ENCODE measurements at regions not wholly inside any gene's neighbourhood (a gene's known extent, or its start where the extent isn't known, plus 50 kb on each side); places are given as distances from the start of the nearest gene placed in this dataset.

GRCh38 chr10:106198275-106198674, 966.2 kb downstream of the SORCS1 start:
- TF ChIP-seq CTCF (IDR thresholded peaks at IDR 0.05; ENCODE audit: control extremely low read depth, extremely low read depth) = no peak
- H3K27me3 ChIP-seq (ENCODE audit: control insufficient read depth in 3 of 3, insufficient read depth in 3 of 3, low read length in 2 of 3) = no peaks in the 10 kb centered on the region
- H3K4me3 ChIP-seq = no peak overlapping the region
- H3K27ac ChIP-seq (ENCODE audit: low read depth in 1 of 2, low read length in 1 of 2) = no peak overlapping the region
- no peaks in the 10 kb centered on the region for H3K9me3 ChIP-seq (ENCODE audit: control insufficient read depth in 4 of 4, insufficient read depth in 3 of 4, low read length in 3 of 4)
- DNase-seq = no peak
- no peak overlapping the region for H3K9ac ChIP-seq (ENCODE audit: insufficient read depth in 1 of 2, low read length in 2 of 2)
- H3K36me3 ChIP-seq (ENCODE audit: control insufficient read depth in 4 of 4, insufficient read depth in 4 of 4, low read length in 4 of 4) = no peaks in the 10 kb centered on the region
- no peaks in the 10 kb centered on the region for H3K4me1 ChIP-seq (ENCODE audit: control insufficient read depth in 5 of 5, insufficient read depth in 5 of 5, low read length in 5 of 5)
- ATAC-seq (ENCODE audit: insufficient read depth, low FRiP score) = no peak

GRCh38 chr10:106189292-106189691, 975.2 kb downstream of the SORCS1 start:
- Histone ChIP-seq H3K4me3 (no peak overlapping the region), H3K27ac (ENCODE audit: low read depth in 1 of 2, low read length in 1 of 2) (no peak overlapping the region), H3K9me3 (ENCODE audit: control insufficient read depth in 4 of 4, insufficient read depth in 3 of 4, low read length in 3 of 4) (no peaks in the 10 kb centered on the region), H3K4me1 (ENCODE audit: control insufficient read depth in 5 of 5, insufficient read depth in 5 of 5, low read length in 5 of 5) (peaks cover 0 to 11% (median 0%) of the 10 kb centered on the region in 5 donors), H3K36me3 (ENCODE audit: control insufficient read depth in 4 of 4, insufficient read depth in 4 of 4, low read length in 4 of 4) (no peaks in the 10 kb centered on the region), H3K27me3 (ENCODE audit: control insufficient read depth in 3 of 3, insufficient read depth in 3 of 3, low read length in 2 of 3) (no peaks in the 10 kb centered on the region), H3K9ac (ENCODE audit: insufficient read depth in 1 of 2, low read length in 2 of 2) (no peak overlapping the region)
- TF ChIP-seq CTCF (IDR thresholded peaks at IDR 0.05; ENCODE audit: control extremely low read depth, extremely low read depth) = no peak
- DNase-seq = peak in 2 of 3 donors; percentile 30 to 42
- no peak for ATAC-seq (ENCODE audit: insufficient read depth, low FRiP score)
- WGBS, 2 donors = 57 to 61% methylated on average over 2 of the region's 2 CpGs

GRCh38 chr10:106185951-106186350, 978.6 kb downstream of the SORCS1 start:
- no peak for ATAC-seq (ENCODE audit: insufficient read depth, low FRiP score)
- H3K36me3 ChIP-seq (ENCODE audit: control insufficient read depth in 4 of 4, insufficient read depth in 4 of 4, low read length in 4 of 4) = no peaks in the 10 kb centered on the region
- no peak overlapping the region for H3K27ac ChIP-seq (ENCODE audit: low read depth in 1 of 2, low read length in 1 of 2)
- 79 to 83% methylated on average over 2 of the region's 2 CpGs for WGBS, 2 donors
- H3K9ac ChIP-seq (ENCODE audit: insufficient read depth in 1 of 2, low read length in 2 of 2) = no peak overlapping the region
- no peak overlapping the region for H3K4me3 ChIP-seq
- no peaks in the 10 kb centered on the region for H3K9me3 ChIP-seq (ENCODE audit: control insufficient read depth in 4 of 4, insufficient read depth in 3 of 4, low read length in 3 of 4)
- no peaks in the 10 kb centered on the region for H3K27me3 ChIP-seq (ENCODE audit: control insufficient read depth in 3 of 3, insufficient read depth in 3 of 3, low read length in 2 of 3)
- H3K4me1 ChIP-seq (ENCODE audit: control insufficient read depth in 5 of 5, insufficient read depth in 5 of 5, low read length in 5 of 5) = peaks cover 0 to 26% (median 0%) of the 10 kb centered on the region in 5 donors
- TF ChIP-seq CTCF (IDR thresholded peaks at IDR 0.05; ENCODE audit: control extremely low read depth, extremely low read depth) = no peak
- no peak for DNase-seq

- TF ChIP-seq CTCF (IDR thresholded peaks at IDR 0.05; ENCODE audit: control extremely low read depth, extremely low read depth) = no peak
- no peaks in the 10 kb centered on the region for H3K9me3 ChIP-seq (ENCODE audit: control insufficient read depth in 4 of 4, insufficient read depth in 3 of 4, low read length in 3 of 4)
- ATAC-seq (ENCODE audit: insufficient read depth, low FRiP score) (no peak), DNase-seq (peak in 1 of 3 donors; percentile 58)
- no peaks in the 10 kb centered on the region for H3K27me3 ChIP-seq (ENCODE audit: control insufficient read depth in 3 of 3, insufficient read depth in 3 of 3, low read length in 2 of 3)
- H3K4me3 ChIP-seq = no peak overlapping the region
- H3K9ac ChIP-seq (ENCODE audit: insufficient read depth in 1 of 2, low read length in 2 of 2) = no peak overlapping the region
- H3K27ac ChIP-seq (ENCODE audit: low read depth in 1 of 2, low read length in 1 of 2) = no peak overlapping the region
- no peaks in the 10 kb centered on the region for H3K36me3 ChIP-seq (ENCODE audit: control insufficient read depth in 4 of 4, insufficient read depth in 4 of 4, low read length in 4 of 4)
- 82 to 87% methylated on average over 5 of the region's 5 CpGs for WGBS, 2 donors
- peaks cover 0 to 31% (median 0%) of the 10 kb centered on the region in 5 donors for H3K4me1 ChIP-seq (ENCODE audit: control insufficient read depth in 5 of 5, insufficient read depth in 5 of 5, low read length in 5 of 5)
These were observed 981.5 kb downstream of the SORCS1 start for GRCh38 chr10:106183041-106183440.

All from lung (tissue), 11 donors.